Stimulated activated CD8-positive, alpha-beta memory T cell treated with anti-CD3 and anti-CD28 coated beads, Interleukin-15, amount 100 ng/mL, for 1 hour (primary cell): ENCODE measurements at regions not wholly inside any gene's neighbourhood (a gene's known extent, or its start where the extent isn't known, plus 50 kb on each side); places are given as distances from the start of the nearest gene placed in this dataset.

ENCODE experiments used
- DNase-seq: peaks from one replicate; pipeline ENCODE4 v3.0.0-alpha.2; 2020; ENCODE audit warnings: low read depth

DNA sequence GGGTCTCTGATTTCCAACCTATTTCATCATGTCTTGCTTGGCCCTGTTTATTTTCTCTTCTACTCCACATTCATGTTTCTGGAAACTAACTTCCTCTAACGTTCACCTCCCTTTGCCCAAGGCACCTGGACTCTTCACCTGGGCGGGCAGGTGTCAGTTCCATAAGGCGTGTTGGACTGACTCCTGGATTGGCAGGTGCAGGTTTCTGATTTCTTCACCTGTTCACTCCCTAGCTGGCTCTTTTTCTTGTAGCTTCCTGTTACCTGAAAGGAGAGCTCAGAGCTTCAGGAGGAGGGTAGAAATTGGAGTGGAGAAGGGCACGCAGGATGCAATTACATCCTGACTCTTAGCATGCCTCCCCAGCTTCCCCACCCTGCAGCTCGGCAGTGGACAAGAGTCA is 350.8 kb upstream of the KLF3 start:
- DNase-seq, result no peak

DNA sequence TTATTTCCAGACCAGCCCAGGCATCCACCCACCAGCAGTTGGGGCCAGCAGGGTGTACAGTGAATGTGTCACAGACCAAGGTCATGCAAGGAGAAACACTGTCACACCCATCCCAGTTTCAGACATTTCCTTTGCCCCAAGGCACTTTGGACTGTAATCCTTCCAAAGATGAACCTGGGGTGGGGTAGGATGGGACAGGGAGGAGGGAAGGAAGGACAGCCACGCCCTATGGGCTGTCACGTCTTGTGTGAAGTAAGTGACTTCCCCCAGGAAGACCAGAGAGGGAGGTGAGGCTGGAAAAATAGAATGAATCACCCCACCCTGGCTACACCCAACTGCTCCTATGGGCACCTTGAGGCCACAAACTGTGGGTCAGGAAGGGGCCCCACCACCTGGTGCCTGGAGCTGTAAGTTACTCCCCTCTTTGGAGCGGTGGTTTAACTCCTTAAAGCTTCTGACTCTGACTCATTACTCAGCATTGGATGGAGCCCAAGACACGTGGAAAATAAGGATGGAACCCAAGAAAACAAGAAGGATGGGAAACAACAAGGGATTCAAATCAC is 349.9 kb upstream of the KLF3 start:
- DNase-seq, result no peak

DNA sequence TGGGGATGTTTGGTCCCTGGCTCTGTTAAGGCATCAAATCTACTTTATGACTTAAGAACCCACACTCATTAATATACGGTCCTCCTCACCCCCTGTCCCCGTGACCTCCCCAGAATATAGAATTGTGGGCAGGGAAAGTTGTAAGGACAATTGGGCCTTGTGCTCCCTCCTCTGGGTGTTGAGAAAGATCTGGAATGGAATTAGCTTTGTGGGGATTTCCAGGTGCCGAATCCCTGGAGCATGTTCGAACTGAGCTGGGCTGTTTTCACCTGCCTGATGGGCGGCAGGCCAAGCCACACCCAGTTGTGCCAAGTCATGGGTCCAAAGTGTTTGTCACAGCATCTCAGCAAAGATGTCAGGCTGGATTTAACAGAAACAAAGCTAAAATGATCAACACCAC is 349.3 kb upstream of the KLF3 start:
- DNase-seq, result no peak

DNA sequence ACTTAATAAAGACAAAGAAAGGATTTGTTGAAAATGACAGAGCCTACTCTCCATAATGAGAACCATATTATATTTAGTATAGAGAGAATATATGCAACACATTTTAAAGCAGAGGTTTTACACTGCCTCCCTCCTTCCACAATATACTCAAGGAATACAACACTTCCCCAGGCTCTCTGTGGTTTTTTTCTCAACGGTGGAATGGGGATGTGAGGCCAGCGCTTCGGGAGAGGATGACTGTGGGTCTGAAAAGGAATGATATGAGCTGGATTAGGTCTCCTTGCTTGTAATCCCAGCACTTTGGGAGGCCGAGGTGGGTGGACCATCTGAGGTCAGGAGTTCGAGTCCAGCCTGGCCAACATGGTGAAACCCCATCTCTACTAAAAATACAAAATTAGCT is 348.7 kb upstream of the KLF3 start:
- no peak for DNase-seq

DNA sequence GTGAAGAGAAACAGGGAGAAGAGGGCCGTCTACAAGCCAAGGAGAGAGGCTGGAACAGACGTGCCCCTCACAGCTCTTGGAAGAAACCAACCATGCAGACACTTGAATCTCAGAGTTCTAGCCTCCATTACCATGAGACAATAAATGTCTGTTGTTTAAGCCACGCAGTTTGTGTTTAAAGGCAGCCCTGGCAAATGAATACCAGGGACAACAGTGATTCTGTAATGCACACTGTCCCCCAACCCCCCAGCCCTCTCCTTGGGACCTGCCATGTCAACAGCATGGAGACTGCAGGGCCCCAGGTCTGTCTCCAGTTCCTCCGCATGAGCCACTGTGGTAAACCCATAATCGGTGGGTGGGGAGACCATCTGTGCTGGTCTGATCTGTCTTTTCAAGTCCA is 348.0 kb upstream of the KLF3 start:
- no peak for DNase-seq

DNA sequence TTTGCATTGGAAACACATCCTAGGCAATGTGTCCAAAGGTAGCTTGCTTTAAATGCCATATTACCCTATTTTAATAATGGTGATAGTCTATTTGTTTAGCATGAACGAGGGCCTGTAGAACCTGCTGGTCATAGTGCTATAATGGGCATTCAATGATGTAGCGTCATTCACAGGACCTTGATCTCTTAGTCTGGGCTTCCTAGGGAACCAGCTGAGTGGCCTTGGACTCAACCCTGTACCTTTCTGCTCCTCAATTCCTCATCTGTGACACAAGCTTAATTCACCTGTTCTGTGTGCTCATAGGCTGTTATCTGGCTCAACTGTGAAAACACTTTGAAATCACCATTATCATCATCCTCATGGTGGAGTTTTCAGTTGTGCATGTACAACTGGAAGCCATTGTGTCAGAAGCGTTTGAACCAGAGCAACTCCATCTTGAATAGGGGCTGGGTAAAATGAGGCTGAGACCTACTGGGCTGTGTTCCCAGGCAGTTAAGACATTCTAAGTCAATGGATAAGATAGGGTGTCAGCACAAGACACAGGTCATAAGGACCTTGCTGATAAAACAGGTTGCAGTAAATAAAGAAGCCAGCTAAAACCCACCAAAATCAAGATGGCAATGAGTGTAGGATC is 346.8 kb upstream of the KLF3 start:
- DNase-seq, result no peak

DNA sequence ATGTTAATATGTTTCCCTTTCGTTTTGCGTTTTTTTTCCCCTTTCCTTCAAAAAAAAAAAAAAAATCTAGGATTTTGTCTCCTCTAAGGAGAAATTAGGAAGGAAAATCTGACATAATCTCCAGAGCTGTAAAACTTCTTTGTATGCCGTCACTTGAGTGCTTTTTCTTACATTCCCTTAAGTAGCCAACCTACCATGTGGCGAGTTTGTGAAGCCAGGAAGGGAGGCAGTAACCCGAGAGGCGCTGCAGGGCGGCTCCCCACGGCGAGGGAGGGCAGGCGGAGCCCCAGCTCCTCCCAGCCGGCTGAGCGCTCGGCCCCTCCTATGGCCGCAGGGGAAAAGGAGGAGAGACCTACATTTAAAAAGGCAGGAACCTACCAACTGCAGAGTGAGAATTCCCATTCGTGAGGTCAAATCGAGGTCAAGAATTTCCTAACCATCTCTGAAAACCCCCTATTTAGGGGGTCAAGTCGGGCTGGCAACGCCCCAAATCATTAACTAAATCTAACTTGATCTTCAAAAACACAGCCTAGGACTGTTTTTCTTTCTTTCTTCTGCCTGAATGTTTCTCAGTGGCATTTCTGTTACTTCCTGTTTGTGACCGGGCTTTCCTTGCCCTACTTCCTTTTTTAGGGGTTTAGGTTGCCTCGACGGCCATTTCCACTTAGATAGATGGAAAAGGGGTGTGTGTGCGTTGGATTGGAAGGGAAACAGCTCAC is 345.1 kb upstream of the KLF3 start:
- peak; percentile 25 for DNase-seq

DNA sequence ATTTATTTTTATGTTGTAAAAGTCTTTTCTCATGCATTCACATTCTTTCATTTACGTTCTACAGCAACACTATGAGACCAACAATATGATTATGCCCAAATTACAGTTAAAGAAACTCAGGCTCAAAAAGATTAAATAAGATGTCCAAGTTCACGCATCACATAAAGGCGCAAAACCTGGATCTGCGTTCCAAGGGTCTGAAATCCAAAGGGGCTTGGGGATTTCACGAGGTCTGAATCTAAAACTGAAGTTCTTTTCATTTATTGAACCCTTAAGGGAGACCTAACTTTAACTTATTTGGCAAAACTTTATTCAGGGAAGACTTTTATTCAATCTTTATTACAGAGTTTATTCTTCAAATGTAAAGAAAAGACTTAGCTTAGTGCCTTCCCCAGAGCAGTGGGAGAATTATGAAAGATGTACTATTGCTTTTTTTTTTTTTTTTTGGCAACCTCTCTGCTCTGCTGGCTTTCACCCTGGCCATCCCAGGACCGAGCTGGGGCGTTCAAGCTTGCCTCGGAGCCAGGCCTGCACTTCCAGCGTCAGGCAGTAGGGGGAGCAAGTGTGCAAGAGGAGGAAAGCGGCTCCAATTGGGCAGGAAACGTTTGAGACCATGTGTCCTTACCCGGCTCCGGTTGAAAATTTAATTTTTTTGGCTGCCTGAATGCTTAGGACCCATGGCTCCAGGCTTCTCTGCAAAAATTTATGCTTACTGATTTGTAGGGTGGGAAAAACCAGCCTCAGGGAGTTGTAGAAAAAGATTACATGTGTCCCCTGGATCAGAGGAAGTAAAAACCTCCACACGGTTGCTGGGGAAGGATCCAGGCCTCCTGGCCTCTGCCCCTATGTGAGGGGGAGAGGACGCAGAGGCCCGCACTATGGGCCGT is 344.3 kb upstream of the KLF3 start:
- peak; percentile 92 for DNase-seq

DNA sequence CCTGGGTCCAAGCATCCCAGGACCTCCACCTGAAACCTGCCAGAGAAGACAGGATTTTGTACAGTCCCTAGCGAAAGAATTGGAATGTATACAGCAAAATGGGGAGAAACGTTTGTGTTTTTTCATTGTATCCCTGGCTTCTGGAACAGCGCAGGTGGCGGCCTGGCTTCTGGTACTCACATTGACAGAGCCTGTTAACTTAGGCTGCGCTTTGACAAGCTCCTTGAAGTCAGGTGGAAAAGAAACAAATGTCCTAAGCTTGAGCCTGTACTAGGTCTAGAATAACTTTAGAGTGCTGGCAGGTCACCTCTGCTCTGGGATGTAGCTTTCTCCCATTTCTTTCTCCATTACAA is 343.7 kb upstream of the KLF3 start:
- no peak for DNase-seq

DNA sequence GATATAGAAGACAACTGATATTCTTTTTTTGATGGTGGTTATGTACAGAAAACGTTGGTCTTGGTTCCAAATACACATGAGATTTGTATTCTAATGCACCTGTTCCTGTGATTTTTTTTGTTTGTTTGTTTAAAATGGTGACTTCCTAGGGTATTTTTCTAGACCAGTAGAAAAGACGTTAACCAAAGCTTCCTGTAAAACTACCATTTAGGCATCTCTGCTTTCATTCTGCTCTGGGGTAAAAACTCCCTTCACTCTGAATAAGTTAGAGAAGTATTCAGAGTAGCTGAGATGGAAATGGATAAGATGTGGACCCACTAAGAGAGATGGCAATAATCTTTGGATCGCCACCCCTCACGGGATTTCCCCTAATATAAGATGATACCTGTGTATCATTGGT is 343.2 kb upstream of the KLF3 start:
- no peak for DNase-seq

DNA sequence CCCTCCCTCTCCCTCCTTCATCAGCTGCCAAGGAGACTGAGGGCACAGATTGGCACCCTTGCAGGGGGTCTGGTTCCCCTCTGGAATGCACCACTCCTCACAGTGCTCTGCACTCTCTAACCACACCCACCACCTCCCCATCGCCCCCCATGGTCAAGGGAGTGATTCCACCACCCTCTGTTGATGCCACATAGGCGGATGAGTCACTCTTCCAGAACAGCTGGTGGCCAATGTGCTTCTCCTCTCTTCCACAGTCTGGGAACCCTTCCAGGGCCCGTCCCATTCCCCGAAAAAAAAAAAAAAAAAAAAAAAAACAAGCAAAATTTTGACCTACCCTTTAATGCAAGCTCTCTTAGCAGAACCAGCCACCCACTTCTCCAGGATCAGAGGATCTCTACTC is 341.3 kb upstream of the KLF3 start:
- no peak for DNase-seq

DNA sequence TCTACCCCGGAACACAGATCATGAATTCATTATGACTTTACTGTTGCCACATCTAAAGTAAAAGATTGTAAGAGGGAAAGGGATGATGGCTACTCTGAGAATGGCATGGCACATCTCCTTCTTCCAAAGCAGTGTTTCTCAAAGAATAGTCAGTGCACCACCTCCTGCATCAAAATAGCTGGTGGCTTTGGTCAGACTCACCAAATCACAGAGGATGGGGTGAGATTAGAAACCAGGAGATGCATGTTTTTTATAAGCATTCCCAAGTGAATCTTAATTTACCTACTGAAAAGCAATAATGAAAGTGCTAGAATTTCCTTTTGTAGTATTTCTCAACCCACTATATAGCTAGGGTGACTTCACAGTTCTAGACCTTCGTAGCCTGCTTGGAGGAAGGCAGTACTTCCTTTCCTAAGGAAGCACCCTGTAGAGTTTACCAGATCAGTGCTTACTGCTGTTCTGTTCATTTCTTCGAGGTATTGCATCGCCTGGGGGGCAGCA is 340.8 kb upstream of the KLF3 start:
- no peak for DNase-seq

DNA sequence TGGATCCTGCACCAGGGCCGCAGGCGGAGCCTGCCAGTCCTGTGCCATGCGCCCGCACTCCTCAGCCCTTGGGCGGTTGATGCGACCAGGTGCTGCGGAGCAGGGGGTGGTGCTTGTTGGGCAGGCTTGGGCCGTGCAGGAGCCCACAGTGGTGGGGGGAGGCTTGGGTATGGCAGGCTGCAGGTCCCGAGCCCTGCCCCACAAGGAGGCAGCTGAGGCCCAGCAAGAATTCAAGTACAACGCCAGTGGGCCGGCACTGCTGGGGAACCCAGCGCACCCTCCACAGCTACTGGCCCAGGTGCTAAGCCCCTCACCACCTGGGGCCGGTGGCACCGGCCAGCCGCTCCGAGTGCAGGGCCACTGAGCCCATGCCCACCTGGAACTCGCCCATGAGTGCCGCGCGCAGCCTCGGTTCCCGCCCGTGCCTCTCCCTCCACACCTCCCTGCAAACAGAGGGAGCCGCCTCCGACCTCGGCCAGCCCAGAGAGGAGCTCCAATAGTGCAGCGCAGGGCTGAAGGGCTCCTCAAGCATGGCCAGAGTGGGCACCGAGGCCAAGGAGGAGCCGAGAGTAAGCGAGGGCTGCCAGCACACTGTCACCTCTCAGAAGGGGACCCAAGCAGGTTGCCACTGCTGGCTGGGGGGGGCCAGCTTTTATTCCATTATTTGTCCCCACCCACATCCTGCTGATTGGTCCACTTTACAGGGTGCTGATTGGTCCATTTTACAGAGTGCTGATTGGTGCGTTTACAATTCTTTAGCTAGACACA is 339.0 kb upstream of the KLF3 start:
- DNase-seq, result no peak

DNA sequence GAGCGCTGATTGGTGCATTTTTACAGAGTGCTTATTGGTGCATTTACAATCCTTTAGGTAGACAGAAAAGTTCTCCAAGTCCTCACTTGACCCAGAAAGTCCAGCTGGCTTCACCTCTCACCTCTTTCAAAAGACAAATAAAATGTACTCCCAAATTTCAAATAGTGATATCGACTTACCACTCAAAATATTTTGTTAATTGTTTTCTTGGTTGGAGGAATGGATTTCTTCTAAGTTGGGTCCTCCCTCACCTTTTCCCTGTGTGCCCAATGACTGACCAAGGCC is 338.4 kb upstream of the KLF3 start:
- DNase-seq, result no peak

DNA sequence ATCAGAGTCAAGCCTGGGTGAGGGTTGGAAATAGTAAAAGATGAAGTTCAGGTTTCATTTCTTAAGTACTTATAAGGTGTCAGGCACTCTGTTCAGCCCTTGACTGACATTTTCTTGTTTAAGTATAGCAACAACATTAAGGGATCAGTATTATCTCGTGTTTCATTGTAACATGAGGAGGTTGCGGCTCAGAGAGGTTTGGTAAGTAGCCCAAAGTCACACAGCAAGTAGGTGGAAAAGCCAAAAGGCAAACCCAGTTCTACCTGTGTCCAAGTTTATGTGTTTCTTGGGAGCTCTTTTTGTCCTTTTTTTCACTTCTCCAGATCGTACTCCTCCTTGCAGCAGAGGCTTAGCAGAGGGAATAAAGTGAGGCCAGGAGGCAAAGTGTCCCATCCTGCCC is 337.5 kb upstream of the KLF3 start:
- DNase-seq, result no peak

DNA sequence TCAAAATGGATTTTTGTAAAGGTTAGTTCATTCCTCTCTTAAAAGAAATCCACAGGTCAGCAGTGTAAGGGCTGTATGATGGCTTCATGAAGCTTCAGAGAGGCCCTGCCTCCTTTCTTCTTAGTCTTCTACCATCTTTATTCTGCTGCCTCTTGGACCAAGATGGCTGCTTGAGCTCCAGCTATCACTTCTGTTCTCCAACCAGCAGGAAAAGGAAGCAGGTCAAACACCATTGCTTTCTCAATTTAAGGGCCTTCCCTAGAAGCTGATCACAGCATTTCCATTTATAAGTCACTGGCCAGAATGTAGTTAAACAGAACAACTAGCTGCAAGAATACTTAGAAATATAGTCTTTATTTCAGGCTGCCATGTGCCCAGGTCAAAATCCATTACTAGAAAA is 336.8 kb upstream of the KLF3 start:
- DNase-seq, result no peak

DNA sequence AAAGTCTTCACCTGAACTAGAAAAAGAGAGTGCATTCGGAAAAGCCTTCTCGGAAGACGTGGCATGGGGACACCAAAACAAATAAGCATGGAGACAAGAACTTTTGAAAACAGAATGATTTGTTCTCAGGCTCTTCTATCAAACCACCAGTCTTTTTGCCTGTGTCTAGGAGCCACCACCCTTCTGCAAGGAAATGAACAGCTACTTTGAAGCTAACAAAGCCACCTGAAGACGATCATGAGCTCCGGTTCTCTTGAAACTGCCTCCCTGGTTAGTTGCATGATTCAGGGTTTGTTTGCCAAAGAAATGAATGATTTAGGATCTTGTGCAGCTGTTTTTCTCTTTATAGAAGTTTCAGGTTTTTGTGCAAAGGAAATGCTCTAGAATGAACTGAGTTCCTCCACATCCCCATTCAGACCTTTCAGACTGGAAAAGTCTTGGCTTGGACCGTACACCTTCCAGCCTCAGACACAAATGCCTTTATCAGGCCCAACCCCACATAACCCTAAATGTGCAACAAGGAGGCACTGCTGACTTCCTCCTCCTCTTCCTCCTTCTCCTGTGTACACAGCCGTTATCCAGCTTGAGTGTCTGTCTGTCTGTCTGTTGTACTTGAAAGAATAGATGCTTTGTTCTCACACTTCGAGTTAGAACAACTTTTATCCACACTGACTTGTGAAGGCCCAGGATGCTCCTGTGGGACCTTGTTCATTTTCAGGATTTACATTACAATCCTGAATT is 334.8 kb upstream of the KLF3 start:
- no peak for DNase-seq

DNA sequence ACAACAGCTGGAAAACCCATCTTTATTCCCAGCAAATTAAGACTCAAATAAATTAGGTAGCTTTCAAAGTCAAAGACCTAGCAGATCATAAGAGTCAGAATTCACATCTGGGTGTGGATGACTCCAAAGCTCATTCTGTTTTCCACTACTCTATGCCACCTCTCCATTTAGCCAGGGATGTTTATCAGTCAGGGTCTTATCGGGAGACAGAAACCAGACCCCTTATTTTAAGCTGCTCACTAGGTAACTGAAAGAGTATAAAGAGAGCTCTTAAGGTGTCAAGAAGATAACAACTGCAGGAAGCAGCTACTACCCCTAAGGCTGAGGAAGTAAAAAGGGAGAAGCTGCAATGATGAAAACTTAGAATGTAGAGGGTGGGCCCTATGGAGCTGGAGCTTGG is 333.7 kb upstream of the KLF3 start:
- no peak for DNase-seq

DNA sequence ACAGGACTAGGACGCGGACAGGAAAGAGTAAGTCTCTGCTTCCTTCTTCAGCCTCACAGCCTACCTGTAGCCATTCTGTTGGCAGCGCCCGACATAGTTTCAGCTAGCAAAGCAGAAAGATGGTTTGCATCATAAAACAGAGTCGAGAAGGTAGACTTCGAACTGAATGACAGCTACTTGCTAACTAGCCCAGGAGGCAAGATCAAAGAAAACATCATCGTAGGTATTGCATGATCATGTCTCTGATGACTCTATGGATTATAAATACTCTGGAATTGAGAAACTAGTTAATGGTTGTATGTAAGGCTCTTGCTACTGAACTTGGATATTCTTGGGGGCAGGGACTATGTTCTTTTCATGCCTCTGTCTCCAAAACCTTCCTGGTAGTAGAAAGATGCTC is 333.1 kb upstream of the KLF3 start:
- DNase-seq, result no peak

DNA sequence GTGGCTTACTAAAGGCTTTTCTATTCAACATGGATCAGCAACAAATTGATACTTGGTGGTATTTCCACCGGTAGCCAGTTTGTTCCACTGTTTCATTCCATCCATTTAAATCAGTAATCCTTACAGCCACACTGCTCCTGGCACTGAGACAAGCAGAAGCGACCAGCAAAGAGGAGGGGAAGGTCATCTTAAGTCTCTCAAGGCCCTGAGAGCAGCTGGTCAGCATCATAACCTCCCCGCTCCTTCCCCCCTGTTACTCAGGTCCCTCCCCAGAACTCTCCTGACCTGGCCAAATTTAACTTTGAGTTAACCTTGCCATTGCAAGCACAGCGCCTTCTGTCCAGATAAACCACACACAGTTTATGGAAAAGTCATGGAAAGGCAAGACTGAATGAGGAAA is 331.3 kb upstream of the KLF3 start:
- no peak for DNase-seq

DNA sequence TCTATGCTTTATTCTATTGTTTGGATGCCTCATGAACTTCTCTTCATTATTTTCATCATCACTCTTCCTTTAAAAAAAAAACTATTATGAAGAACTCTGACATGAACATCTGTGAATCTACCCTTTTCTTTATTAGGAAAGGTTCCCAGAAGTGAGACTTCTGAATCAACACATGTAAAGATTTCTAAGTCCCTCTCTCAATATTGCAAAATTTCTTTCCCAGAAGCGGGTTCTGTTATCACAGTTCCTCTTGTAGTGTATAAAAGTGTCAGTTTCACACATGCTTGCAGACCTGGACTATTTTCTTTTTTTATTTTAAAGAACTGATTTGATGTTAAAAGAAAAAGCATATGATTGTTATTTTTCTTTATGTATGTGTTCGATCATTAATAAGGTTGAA is 330.8 kb upstream of the KLF3 start:
- no peak for DNase-seq

DNA sequence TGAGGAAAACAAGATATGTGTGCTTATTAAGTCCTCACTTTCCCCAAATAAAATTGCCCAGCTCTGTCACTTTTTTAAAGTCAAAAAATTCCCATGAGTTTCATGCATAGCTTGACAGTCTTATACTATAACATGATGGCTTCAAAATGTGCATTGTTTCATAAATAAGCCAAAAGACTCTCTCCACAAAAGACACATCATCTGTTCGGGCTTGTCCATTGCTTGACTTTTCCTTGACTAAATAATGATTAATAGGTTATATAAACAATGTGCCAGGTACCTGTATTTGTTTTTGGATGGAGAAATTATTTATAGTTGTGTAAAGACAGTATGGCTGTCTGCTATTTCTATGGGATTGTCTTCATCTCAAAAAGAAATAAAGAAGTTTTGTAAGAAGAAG is 329.2 kb upstream of the KLF3 start:
- no peak for DNase-seq
